Limb (tissue), 2 donors: ENCODE measurements at regions not wholly inside any gene's neighbourhood (a gene's known extent, or its start where the extent isn't known, plus 50 kb on each side); places are given as distances from the start of the nearest gene placed in this dataset.

Experiments
- DNase-seq, 2 donors: peaks; one replicate each; pipeline ENCODE4 v3.0.0-alpha.2; 2016; ENCODE audit errors: extremely low spot score in 2 of 2

DNA sequence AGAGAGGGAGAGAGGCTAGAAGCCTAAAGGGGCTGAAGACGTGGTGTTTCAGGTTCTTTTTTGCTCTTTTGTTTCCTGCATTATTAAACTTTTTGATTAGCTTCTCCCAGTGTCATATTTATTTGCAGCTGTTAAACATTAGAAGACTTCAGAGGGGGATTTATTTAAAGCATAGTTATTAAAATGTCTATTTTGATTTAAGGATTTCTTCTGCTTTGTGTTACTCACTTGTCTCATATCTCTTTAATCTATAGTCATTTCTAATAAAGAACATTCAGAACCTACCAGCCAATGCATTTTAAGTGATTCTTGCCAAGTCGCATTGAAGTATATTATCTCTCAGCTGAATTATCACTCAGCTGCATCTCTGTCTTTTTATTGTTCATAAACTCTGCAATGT lies 152.0 kb upstream of the DYRK2 start:
- DNase-seq: no peak

DNA sequence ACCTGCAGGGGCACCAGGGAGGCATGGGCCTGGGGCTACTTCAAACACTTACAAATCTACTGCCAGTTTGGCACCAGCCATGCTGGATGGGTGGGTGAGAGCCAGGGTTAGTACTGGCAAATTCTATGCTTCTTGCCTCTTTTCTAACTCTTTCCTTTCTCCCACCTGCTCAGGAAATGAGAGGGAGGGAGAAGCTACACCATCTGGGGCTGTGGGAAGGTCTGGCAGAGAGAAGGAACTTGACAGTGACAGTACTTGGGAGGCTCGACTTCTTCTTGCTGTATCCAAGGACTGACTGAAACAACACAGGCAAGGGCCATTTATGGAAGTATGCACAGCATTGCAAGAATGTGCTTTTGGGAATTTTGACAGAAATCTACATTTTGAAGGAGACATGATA lies 149.6 kb upstream of the DYRK2 start:
- DNase-seq: no peak

DNA sequence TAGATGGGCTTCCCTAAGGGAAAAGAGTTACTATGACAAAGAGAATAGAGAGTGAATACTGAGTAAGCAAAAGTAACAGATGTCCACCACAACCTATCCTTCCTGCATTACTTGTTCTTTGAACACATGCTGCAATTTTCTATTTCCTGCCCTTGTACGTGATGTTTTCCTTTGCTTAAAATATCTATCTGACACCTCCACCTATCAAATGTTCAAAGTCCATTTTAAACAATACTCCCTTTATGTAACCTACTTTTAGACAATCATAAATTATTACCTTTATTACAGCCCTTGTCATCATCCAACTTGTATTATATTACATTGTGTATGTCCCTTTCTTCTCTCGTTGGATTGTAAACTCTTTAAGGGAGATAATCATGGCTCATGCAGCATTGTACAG lies 147.2 kb upstream of the DYRK2 start:
- no peak for DNase-seq

DNA sequence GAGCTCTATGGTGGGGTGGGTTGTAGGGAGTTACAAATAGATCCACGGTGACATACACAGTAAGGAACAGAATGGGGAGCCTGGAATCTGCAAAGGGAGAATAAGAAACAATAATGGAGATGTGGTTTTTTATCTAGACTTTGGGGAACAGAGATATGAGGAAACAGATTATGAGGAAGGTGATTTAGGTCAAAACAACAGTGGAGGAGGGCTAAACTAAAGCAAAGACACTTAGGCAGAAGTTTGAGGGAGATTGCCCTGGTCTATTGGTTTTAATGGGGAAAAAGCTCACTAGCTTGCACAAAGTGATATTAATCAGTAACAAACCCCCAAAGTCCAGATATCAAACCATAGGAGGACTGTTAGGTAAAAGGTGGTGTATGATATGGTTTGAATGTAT lies 144.5 kb upstream of the DYRK2 start:
- DNase-seq: no peak

DNA sequence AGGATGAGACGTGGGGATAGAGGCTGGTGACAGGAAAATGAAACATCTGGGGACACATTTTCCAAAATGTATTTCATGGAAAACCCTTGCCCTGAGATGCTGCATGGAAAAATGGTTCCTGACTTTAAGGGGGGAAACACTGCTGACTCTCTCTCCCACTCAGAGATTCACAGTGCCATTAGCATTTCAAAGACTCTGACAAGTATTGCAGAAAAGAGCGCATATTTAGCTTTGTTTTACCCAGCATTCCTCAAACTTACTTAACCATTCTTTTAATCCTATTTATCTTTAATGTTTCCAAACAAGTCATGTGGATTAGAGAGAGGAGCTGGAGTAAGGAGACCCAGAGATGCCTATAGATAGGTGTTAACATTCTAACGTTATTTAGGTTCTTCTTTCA lies 141.8 kb upstream of the DYRK2 start:
- no peak for DNase-seq

DNA sequence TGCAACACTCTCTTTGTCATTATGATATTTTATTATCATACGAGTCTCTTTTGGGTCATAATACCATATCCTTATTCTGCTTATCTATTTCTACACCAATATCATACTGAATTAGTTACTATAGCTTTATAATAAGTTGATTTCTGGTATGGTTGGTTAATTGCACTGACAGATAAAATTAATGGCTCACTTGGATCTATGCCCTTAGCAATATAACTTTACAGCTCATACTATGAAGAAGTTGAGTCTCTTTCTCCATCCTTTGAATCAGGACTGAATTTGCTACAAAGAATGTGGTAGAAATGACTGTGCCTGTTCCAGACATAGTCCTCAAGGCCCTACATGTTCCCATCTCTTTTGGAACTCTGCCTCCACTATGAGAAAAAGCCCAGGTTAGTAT lies 139.7 kb upstream of the DYRK2 start:
- DNase-seq: no peak

DNA sequence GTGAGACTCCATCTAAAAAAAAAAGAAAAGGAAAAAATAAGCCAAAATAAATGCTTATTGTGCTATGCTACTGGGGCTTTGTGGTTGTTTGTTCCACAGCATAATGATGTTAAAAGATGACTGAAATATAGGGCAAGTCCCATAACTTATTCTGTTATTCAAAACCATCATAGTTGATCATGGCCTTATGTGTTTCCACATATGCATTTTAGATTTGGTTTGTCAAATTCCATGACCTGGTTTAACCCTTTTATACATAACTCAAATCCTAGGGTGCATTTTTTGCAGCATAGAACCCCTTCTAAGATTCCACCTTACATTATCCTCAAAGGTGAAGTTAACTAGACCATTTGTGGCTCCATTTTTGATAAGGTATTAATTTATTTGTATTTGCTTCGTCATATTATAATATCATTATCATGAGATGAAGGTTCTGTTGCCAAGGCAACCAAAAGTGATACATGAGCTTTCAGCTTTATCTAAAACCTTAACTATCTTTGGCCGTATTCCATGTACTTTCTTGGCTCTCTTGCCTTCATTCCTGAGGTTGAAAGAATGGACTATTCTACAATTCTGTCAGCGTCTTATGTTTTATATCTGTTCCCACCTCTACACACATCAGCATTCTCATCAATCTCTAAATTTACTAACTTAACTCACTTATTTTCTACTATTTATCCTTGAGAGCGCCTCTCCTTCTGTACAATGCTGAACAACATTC lies 138.7 kb upstream of the DYRK2 start:
- DNase-seq: no peak

DNA sequence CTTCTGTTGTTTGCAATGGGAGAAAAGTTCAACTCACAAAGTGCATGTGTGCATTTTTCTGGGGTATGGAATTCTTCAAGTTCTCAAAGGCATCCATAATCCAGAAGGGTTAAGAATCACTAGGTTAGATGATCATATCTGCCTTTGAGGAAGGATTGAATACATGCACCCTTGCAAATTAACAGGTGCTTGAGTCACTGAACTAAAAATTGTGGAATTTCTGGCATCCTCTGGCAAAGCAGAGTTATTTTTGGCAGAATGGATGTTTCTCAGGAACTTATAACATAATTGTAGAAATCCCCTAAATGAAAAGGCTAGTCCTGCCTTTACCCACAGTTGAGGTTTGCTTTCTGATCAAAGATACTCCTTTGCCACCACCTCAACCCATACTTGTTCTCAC lies 136.5 kb upstream of the DYRK2 start:
- DNase-seq: no peak

DNA sequence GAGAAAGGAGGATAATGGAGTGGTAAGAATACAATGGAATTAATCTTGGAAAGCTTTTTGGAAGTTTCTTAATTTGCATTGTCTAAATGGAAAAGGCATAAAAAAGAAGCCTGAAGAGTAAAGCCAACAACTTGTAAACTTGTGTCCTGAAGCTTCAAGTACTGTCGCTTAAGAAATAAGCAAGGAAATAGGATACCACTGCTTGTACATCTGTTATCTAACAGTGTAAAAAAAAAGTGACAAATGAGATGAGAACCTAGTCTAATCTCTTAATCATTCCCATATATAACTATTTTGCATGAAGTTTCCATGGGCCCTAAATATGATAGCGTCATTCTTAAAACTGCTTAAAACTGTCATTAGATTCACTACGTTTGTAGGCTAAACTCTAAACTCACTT lies 134.0 kb upstream of the DYRK2 start:
- DNase-seq: no peak

DNA sequence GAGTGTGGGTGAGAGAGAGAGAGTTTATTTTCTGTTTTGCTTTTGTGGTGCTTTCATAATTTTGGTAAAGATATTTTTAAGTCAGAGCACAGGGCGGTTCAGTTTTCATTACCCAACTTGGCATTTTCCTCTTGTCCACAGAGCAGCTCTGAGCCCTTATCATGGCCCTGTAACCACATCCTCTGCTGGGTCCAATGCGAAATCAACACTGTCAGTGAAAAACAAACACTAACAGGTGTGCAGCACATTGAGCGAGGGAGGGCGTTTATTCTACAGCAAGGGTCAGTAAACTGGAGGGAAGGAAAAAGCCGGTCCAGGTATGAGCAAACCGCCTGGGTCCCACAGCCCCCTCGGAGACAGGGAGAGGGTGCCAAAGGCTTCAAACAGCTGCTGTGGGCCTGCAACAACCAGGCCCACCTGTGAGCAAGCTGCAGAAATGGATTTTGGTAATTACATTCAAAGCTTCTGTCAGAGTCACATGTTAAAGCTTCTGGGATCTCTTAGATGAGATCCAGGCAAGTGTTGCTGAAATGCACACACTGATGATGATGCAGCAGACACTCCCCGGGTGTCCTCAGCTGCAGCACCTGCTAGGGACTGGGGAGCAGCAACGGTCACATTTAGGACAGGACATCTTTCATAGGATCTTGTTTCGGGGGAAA lies 132.7 kb upstream of the DYRK2 start:
- DNase-seq: no peak

DNA sequence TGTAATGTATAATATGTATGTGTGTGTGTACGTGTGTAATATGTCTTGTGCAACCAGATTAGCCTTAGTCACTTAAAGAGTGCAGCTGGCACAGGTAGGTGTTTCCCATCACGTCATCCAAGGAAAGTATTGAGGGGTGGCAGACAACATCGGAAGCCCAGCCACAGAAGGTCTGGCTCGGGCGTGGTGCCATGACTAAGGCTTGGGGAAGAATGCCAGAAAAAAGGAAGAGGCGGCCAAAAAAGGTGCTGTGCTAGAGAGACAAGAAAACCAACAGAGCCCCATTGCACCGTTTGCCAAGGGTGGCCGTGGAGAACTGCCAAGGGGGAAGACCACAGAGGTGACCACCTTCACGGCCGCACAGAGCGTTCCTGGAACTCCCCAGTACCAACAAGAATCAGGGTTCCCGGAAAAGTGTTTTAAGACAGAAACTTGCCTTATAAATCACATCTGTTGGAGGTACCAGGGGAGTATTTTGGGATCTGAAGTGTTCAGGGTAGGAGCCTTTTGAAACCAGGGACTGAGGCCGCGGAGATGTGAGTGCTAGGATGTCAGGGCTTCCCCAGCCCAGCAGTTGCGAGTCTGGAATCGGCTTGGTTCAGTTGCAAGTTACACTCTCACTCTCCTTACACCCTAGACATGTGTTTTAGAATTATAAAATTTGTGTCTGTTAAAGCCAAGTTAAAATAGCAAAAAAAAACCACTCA lies 131.2 kb upstream of the DYRK2 start:
- DNase-seq: peak; percentile 43 to 72

DNA sequence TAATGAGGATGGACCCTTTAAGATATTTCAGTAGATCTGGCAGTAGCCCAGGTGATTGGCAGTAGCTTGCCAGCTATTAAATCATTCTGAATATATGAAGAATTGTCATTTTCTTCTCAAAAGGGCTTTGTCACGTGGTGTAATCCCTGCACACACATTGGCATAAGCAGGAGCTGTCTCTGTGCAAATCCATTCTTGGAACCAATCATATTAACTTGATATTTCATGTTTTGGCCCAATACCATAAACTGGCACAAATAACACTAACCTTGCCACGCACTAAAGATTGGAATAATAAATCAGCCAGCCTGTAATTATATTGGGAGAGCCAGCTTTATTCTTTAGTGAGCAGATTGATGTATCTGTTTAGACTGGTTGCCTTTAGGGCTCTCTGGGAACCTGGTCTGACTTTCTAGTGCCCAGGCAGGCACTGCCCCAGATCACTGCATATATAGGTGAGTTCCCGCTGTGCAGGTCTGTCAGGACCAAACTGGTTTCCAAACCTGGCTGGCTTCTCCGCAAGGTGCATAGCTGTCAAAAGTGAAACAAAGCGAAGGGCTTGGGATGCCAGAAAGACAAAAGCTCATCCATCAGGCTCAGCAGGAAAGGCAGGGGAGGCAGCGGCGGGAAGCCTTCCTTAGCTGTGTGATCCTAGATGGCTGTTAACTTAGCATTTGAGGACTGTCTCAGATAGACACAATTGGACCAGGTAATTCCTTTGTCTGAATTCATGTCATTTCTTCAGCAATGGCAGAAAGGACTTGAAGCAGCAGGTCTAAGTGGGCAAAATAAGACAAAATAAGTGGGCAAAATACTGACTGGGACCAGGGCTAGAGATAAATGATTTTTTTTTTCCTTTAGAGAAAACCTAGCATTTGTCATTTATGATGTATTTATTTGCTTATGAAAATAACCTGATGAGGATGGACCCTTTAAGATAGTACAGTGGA lies 128.8 kb upstream of the DYRK2 start:
- DNase-seq: no peak

DNA sequence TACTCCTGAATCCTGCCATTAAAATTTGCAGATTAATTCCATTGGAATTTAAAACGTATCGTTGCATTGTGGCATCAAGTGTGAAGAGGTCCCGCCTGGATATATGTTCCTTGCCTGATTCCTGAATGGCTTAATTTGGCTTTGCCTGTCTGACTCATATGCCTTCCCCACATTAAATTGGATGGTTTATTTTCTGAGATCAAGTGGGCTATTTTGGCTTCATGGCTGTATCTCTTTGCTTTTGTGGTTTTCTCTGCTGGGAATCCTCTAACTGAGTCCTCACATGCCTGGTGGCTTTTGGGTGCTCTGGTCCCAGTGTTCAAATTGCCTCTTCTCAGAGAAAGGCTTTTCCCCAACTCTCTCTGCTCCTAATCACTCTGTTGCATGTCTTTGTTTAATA lies 127.9 kb upstream of the DYRK2 start:
- no peak for DNase-seq

DNA sequence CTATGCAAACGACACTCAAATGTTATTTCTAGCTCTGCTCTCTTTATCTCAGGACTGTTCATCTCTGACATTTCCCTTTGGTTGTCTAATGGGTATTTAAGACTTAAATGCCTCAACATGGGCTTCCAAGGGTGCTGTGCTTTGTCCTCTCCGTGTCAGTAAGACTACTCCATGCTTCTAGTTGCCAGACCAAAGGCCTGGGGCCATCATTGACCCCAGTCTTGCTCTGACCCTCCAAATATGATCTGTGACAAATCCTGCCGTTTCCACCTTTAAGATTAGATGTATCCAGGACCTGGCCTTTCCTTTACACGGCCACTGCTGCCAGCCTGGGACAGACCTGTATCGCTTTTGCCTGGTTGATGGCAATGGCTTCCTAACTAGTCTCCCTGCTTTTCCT lies 126.3 kb upstream of the DYRK2 start:
- no peak for DNase-seq

DNA sequence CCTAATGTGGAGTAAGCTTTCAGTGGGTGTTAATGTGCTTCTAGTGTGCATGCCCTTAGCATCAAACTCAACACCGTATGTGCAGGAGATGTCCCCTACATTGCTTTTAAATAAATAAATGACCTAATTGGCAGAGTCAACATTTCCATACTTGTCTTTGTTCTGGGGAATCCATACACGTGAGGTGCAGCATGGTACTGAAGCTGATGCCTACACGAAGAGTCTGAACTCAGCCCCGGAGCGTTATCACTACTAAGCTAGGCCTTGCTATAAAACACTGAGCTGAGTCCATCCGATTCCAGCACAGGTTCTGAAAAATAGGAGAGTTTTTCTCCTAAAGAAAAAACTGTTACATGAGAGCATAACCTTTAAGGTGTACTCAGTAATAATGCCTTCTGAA lies 125.0 kb upstream of the DYRK2 start:
- no peak for DNase-seq

DNA sequence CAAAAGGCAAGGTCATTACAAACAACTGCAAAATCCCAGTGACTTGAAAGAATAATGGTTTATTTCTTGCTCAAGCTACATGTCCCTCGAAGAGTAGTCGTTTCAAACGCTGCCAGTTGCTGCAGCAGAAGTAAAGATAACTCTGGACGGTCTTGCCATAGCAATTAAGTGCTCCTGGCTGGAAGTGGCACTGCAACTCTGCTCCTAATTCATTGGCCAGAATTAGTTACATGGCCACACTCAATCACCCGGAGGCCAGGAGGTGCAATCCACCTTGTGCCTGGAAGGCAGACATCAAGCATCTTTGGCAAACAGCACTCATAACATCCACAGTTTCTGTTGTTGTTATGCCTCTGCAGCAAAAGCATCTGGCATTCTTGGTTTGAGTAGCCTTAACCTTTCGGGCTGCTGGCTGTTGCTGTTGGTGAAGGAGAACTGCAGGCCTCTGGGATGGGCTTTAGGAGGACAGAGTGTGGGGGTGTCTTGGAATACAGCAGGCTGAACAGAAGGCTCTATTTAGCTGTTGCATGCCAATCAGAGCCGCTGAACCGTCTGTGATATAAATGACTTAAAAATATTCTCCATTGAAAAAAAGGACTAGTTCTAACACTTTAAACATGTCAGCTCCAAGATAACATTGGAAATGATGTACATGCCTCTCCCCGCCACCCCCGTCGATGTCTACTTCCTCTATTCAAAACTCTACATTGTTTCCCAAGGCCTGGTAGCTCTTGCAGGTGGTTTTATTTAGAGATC lies 123.5 kb upstream of the DYRK2 start:
- DNase-seq: no peak

DNA sequence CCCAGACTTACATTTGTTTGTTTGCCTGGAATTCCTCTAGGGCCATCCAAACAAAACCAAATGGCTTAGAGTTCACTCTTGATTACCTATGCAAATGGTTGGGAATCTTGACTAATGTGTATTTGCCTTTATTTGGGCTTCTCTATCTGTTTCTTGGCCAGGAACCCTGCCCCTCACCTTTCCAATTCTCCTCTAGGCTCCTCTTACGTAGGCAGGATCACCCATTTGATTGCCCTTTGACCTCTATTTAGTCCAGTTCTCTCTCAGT lies 123.0 kb upstream of the DYRK2 start:
- DNase-seq: no peak

DNA sequence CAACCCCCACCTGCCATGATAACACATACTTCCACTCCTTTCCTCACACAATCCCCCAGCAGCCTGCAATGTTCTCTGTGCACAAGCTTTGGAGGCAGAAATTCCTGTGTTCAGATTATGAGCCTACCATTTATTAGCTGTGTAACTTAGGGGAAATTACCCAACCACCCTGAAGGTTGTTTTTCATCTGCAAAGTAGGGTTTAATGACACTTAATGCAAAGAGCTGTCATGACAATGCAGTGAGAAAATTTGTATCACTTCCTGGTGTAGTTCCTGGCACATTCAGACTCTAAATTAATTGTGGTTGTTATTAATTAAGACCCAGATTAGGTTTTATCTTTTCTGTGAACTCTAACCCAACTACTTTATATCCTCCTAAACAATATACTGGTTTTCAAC lies 122.4 kb upstream of the DYRK2 start:
- no peak for DNase-seq

DNA sequence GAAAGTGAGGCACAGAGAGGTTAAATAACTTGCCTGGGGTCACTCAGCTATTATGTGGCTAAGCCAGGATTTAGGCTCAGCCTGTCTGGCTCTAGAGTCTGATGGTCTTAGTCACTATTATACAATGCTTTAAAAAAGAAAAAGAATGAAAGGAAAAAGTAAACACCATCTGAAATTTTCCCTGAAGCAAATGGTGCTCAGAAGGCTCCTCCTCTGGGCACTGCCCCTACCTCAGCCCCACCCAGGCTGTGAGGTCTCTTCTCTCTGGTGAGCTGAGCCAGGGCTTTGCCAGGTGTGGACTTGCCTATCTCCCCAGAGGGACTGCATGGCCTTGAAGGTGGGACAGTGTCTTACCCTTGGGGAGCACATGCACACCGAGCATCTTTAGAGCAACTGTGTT lies 117.5 kb upstream of the DYRK2 start:
- DNase-seq: no peak

DNA sequence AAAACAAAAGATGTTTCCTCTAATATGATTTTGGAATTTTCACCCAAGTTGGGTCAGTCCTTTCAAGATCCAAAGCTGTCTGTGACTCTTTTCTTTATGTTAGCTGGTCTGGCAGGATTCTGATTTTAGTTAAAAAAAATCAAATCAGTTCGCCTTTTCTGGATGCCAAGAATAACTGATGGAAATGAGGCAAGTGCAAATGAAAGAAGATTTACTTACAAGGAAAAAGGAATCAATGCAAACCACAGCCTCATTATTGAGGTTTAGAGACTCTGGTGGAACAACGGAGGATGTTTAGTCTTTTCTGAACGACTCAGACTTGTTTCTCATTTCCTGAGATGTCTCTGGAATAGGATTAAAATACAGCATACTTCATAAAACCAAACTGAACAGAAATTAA lies 117.0 kb upstream of the DYRK2 start:
- no peak for DNase-seq

DNA sequence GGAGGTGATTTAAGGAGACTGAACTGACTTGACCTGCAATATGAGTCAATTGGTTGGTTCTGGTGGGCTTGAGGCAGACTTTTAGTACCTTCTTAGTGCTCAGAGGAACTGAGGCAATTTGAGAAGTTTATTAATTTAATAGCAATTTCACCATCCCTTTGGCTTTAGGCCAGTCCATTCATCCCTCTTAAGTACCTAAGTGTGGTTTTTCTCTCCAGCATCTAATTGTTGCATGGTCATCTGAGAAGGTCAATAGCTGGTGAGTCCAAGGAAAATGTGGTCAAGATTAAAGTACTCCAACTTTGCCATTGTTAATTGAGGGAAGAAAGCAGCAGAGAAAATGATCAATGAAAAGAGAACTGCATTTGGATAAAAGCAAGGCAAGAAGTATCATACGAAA lies 115.4 kb upstream of the DYRK2 start:
- no peak for DNase-seq
